ENCODE measurements at regions not wholly inside any gene's neighbourhood (a gene's known extent, or its start where the extent isn't known, plus 50 kb on each side); places are given as distances from the start of the nearest gene placed in this dataset.

GRCh38 chr9:75589497-75589896, 301.0 kb upstream of the PCSK5 start:
- H3K27me3 ChIP-seq (ENCODE audit: low read depth): no peaks in the 10 kb centered on the region
- DNase-seq: no peak
- H3K4me1 ChIP-seq: no peaks in the 10 kb centered on the region
- H3K9me3 ChIP-seq (replicated peaks): no peaks in the 10 kb centered on the region
- intact Hi-C loops (cut with micrococcal nuclease): no loop called here
- H3K36me3 ChIP-seq: no peaks in the 10 kb centered on the region
- TF ChIP-seq CTCF (IDR thresholded peaks at IDR 0.05; ENCODE audit: borderline replicate concordance): no peak
- no peak overlapping the region for H3K27ac ChIP-seq (replicated peaks)
- H3K4me3 ChIP-seq: no peak overlapping the region

- H3K4me3 ChIP-seq: no peak overlapping the region
- DNase-seq: no peak
- intact Hi-C loops (cut with micrococcal nuclease): no loop called here
- H3K36me3 ChIP-seq: no peaks in the 10 kb centered on the region
- H3K27me3 ChIP-seq (ENCODE audit: low read depth): no peaks in the 10 kb centered on the region
- H3K27ac ChIP-seq (replicated peaks): no peak overlapping the region
- H3K9me3 ChIP-seq (replicated peaks): no peaks in the 10 kb centered on the region
- no peak for TF ChIP-seq CTCF (IDR thresholded peaks at IDR 0.05; ENCODE audit: borderline replicate concordance)
- no peaks in the 10 kb centered on the region for H3K4me1 ChIP-seq
Observed at GRCh38 chr9:75591972-75592371, 298.5 kb upstream of the PCSK5 start.

- no peak for TF ChIP-seq CTCF (IDR thresholded peaks at IDR 0.05; ENCODE audit: borderline replicate concordance)
- intact Hi-C loops (cut with micrococcal nuclease): no loop called here
- DNase-seq: no peak
- H3K9me3 ChIP-seq (replicated peaks): no peaks in the 10 kb centered on the region
- H3K27me3 ChIP-seq (ENCODE audit: low read depth): no peaks in the 10 kb centered on the region
- no peaks in the 10 kb centered on the region for H3K4me1 ChIP-seq
- no peak overlapping the region for H3K27ac ChIP-seq (replicated peaks)
- no peak overlapping the region for H3K4me3 ChIP-seq
- H3K36me3 ChIP-seq: no peaks in the 10 kb centered on the region
Observed at GRCh38 chr9:75592586-75592985, 297.9 kb upstream of the PCSK5 start.

GRCh38 chr9:75593920-75594319, 296.6 kb upstream of the PCSK5 start:
- DNase-seq: no peak
- intact Hi-C loops (cut with micrococcal nuclease): no loop called here
- no peak for TF ChIP-seq CTCF (IDR thresholded peaks at IDR 0.05; ENCODE audit: borderline replicate concordance)

GRCh38 chr9:75599126-75599525, 291.3 kb upstream of the PCSK5 start:
- DNase-seq: no peak
- Histone ChIP-seq H3K27me3 (ENCODE audit: low read depth) (no peaks in the 10 kb centered on the region), H3K9me3 (replicated peaks) (no peaks in the 10 kb centered on the region), H3K27ac (replicated peaks) (no peak overlapping the region), H3K4me1 (no peaks in the 10 kb centered on the region), H3K4me3 (no peak overlapping the region), H3K36me3 (no peaks in the 10 kb centered on the region)
- TF ChIP-seq CTCF (IDR thresholded peaks at IDR 0.05; ENCODE audit: borderline replicate concordance): no peak
- intact Hi-C loops (cut with micrococcal nuclease): no loop called here

More at GRCh38 chr9:75593920-75594319, 296.6 kb upstream of the PCSK5 start:
- no peak overlapping the region for H3K27ac ChIP-seq (replicated peaks)
- no peaks in the 10 kb centered on the region for H3K4me1 ChIP-seq
- no peaks in the 10 kb centered on the region for H3K27me3 ChIP-seq (ENCODE audit: low read depth)
- no peak overlapping the region for H3K4me3 ChIP-seq
- H3K9me3 ChIP-seq (replicated peaks): no peaks in the 10 kb centered on the region
- no peaks in the 10 kb centered on the region for H3K36me3 ChIP-seq

- no peaks in the 10 kb centered on the region for H3K27me3 ChIP-seq (ENCODE audit: low read depth)
- no peak overlapping the region for H3K27ac ChIP-seq (replicated peaks)
- no peaks in the 10 kb centered on the region for H3K4me1 ChIP-seq
- no peaks in the 10 kb centered on the region for H3K36me3 ChIP-seq
- peak; percentile 32 for TF ChIP-seq CTCF (IDR thresholded peaks at IDR 0.05; ENCODE audit: borderline replicate concordance)
- no peak for DNase-seq
- H3K9me3 ChIP-seq (replicated peaks): no peaks in the 10 kb centered on the region
- intact Hi-C loops (cut with micrococcal nuclease): no loop called here
- H3K4me3 ChIP-seq: no peak overlapping the region
Observed at GRCh38 chr9:75601280-75601679, 289.2 kb upstream of the PCSK5 start.

Data from left ventricle myocardium inferior (tissue), 1 donor.